NCI-H2107 treated with DMSO at 0.1 percent for 48 hours (cell line): ENCODE measurements at regions not wholly inside any gene's neighbourhood (a gene's known extent, or its start where the extent isn't known, plus 50 kb on each side); places are given as distances from the start of the nearest gene placed in this dataset.

Source experiments
- DNase-seq: peaks from one replicate; lab custom pipeline; 2025; ENCODE audit not compliant: unreplicated experiment; lab: John Stamatoyannopoulos, UW

GRCh38 chr11:80487952-80488351, 1047.1 kb upstream of the TENM4 start:
- no peak for DNase-seq

DNA sequence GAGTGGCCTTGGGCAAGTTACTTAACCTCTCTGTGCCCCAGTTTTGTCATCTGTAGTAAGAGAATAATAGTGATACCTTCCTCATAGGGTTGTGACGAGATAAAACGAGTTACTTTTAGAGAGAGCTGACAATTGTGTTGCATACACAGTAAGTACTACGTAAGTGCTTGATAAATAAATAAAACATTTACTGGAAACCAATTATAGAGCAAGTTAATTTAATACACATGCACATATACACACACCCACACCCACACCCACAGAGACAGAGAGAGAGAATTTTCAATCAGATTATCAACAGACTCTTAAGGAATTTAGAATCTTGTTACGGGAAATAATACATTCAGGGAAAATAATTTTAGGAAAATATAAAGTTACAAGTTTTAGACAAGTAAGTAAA, 1045.8 kb upstream of the TENM4 start:
- no peak for DNase-seq

DNA sequence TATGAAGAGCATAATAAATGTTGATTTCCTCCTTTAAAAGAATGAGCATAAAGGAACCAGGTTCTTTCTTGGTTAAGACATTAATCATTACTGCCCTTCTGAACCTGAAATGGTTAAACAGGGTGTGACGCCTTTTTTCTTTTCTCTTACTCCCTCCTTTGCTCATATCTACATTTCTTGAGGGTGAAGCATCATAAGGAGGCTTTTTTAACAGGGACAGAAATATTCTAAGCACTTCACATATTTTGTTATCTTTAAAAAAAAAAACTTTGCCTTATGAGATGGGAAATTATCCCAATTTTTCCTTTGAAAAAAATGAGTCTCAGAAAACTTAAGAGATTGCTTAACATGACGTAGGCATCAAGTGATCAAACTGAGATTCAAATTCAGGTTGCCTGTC, 1036.3 kb upstream of the TENM4 start:
- no peak for DNase-seq

- no peak for DNase-seq
Measured at GRCh38 chr11:80473562-80473961, 1032.7 kb upstream of the TENM4 start.

DNA sequence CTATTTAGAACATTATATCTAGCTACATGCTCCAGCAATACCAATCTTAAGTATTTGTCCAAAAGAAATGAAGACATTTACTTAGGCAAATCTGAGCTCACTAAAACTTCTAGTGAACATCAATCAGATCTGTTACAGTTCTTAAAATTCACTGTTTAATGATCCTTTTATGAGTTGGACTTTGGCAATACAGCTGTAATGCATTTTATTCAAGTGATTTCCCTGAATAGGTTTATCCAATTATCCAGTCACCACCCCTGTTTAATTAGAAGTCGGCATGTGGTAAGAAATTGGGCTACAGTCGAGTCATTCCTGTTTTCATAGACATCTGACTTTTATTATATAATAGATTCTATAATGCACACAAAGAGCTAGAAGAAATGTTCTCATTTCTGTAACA, 1029.0 kb upstream of the TENM4 start:
- no peak for DNase-seq

DNA sequence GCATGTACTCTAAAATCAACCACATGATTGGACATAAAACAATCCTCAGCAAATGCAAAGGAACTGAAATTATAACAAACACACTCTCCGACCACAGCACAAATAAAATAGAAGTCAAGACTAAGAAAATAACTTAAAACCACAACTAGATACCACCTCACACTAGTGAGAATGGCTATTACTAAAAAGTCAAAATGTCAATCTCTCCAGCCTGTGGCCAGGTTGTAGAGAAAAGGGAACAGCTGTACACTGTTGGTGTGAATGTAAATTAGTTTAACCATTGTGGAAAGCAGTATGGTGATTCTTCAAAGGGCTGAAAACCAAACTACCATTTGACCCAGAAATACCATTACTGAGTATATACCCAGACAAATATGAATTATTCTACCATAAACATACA, 1025.7 kb upstream of the TENM4 start:
- no peak for DNase-seq

DNA sequence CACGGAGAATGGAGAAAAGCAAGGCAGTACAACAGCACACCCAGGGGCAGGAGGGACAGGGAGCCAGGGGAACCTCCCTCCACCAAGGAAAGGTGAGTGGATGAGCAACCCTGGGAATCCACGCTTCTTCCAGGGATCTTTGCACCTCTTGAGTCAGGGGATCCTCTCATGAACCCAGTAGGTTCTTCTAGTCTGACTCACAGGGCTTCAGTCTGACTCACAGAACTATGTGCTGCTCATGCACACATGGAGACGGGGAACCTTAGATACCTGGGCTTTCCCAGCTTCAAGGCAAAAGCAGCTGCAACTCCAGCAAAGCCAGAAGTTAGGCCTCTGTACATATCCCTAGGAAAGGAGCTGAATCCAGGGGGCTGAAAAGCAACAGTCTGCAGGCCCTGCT, 1021.4 kb upstream of the TENM4 start:
- DNase-seq = no peak

- no peak for DNase-seq
Measured at GRCh38 chr11:80458376-80458775, 1017.5 kb upstream of the TENM4 start.

GRCh38 chr11:80457823-80458222, 1017.0 kb upstream of the TENM4 start:
- no peak for DNase-seq

DNA sequence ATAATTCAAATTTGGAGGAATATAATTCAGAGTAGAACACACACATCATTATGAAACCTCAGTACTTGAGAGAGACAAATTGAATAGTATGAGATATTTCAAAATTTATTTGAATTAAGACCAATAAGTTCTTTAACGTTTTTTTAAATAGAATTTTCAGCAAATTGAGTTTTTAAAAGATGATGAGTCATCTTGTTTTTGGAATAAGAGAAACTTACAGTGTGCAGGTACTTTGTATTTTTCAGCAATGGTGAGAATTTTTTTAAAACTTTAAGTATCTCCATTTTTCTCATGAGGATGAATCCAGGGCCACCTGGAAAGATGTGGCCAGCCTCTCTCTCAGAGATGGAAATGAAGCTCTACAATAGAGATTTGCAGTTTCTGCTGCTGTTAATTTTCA, 1015.0 kb upstream of the TENM4 start:
- no peak for DNase-seq

GRCh38 chr11:80451105-80451504, 1010.3 kb upstream of the TENM4 start:
- no peak for DNase-seq

GRCh38 chr11:80448709-80449108, 1007.9 kb upstream of the TENM4 start:
- no peak for DNase-seq

GRCh38 chr11:80443177-80443576, 1002.3 kb upstream of the TENM4 start:
- DNase-seq = no peak

GRCh38 chr11:80441821-80442220, 1001.0 kb upstream of the TENM4 start:
- no peak for DNase-seq

DNA sequence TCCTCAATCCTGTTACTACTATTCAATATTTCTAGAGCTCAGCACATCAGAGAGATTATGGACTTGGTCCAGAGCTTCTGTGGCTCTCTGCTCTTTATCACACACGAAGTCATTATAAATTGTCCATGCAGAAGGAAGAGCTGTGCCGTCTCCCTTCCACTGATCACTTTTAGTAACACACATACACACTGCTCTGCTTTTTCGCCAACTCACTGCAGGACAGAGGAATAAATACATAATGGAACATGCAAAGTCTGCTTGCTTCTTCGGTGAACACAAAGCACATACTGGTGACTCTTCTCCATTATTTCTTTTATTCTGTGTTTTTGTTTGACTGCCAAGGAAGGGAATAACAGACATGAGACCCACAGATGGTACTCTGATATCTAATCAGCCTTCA, 1000.0 kb upstream of the TENM4 start:
- no peak for DNase-seq

- no peak for DNase-seq
Measured at GRCh38 chr11:80436547-80436946, 995.7 kb upstream of the TENM4 start.

GRCh38 chr11:80435345-80435744, 994.5 kb upstream of the TENM4 start:
- DNase-seq = no peak

- DNase-seq = no peak
Measured at GRCh38 chr11:80432057-80432456, 991.2 kb upstream of the TENM4 start.

DNA sequence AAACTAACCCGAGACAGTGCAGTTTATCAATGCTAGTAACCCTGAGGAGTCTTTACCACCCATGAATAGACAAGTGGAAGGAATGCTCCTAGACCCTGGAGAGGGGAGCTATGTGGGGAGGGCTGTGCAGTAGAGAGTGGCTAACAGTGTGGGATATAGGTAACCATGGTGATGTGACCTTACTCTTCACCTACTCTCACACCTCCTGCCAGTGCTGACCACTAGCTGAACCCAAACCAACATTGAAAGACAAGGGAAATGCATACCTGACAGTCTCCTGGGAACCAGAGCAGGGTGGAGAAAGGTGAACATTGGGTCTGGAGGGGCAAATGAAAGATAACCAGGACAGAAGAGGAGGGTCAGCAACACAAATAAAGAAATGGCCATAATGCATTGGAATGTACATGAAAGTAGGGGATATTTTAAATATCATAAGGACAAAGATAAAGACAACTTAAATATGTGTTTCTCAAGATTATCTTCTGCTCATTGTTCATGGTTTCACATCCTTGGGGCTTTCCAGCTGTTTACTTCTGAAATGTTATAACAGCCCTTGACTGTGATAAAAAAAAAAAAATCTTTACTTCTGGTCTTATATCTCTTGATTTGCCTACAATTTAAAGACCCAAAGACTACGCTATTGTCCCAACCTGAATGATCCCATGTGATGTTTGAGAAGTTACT, 983.3 kb upstream of the TENM4 start:
- no peak for DNase-seq

DNA sequence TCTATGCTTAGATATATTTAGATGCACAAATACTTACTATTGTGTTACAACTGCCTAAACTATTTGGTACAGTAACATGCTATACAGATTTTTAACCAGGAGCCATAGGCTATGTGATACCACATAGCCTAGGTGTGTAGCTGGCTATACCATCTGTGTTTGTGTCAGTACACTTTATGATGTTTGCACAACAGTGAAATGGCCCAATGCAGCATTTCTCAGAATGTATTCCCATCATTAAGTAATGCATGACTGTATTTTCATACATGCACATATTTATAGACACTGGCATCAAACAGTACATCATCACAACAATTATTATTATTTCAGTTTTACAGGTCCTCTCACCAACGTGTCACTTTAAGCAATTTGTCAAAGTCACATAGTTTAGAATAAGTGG, 979.5 kb upstream of the TENM4 start:
- DNase-seq = no peak

- DNase-seq = no peak
Measured at GRCh38 chr11:80417681-80418080, 976.9 kb upstream of the TENM4 start.

GRCh38 chr11:80415580-80415979, 974.8 kb upstream of the TENM4 start:
- DNase-seq = no peak
